Caco-2 (cell line): ENCODE measurements at regions not wholly inside any gene's neighbourhood (a gene's known extent, or its start where the extent isn't known, plus 50 kb on each side); places are given as distances from the start of the nearest gene placed in this dataset.

ENCODE experiments used
- BruUV-seq: library from RNA; stranded (reverse); fragments of 400-500 nt; replicated peaks from 2 replicates; lab custom pipeline; 2021; lab: Mats Ljungman, UMichigan
- CTCF ChIA-PET: fragments of 300-600 bp; sonication (Branson Sonifier 250); formaldehyde crosslinking; loops from one replicate; lab custom pipeline; 2022; ENCODE audit warnings: antibody characterized with exemption; lab: Charles Lee
- POLR2A ChIA-PET: fragments of 300-600 bp; sonication (Branson Sonifier 250); formaldehyde crosslinking; loops from one replicate; lab custom pipeline; 2022; ENCODE audit warnings: antibody characterized with exemption; lab: Charles Lee
- DNase-seq, 2 experiments: peaks; one replicate each; pipeline versions ENCODE4 v3.0.0 to v3.0.0-alpha.2; 2020 to 2022
- H3K27me3 ChIP-seq: replicated peaks from 2 replicates; pipeline ENCODE4 v1.6.0; 2011; ENCODE audit warnings: low read length; ENCODE audit not compliant: control insufficient read depth, insufficient read depth
- H3K36me3 ChIP-seq: 2 replicates; pipeline ENCODE4 v1.5.1; 2011; ENCODE audit warnings: low read length; ENCODE audit not compliant: control insufficient read depth, insufficient read depth
- H3K4me1 ChIP-seq: fragments of 250-450 bp; sonication (Bioruptor Pico); 2 replicates; pipeline ENCODE4 v1.5.1; 2020; ENCODE audit warnings: mild to moderate bottlenecking
- H3K4me3 ChIP-seq: 2 replicates; pipeline ENCODE4 v1.5.1; 2011; ENCODE audit warnings: low read depth, mild to moderate bottlenecking, control low read depth, low read length
- H3K9me3 ChIP-seq: fragments of 250-450 bp; sonication (Bioruptor Pico); 2 replicates; pipeline ENCODE4 v1.5.1; 2020; ENCODE audit warnings: mild to moderate bottlenecking, moderate library complexity
- H3K27ac Mint-ChIP-seq: one replicate; pipeline ENCODE4 v1.8.0; 2022; ENCODE audit warnings: mixed read lengths; ENCODE audit not compliant: unreplicated experiment
- H3K27me3 Mint-ChIP-seq: one replicate; pipeline ENCODE4 v1.8.0; 2022; ENCODE audit warnings: mixed read lengths; ENCODE audit not compliant: insufficient read depth, unreplicated experiment
- H3K36me3 Mint-ChIP-seq: one replicate; pipeline ENCODE4 v1.8.0; 2022; ENCODE audit warnings: mild to moderate bottlenecking, mixed read lengths; ENCODE audit not compliant: insufficient read depth, unreplicated experiment
- H3K4me1 Mint-ChIP-seq: one replicate; pipeline ENCODE4 v1.8.0; 2022; ENCODE audit warnings: low read depth, mixed read lengths; ENCODE audit not compliant: unreplicated experiment
- H3K4me3 Mint-ChIP-seq: one replicate; pipeline ENCODE4 v1.8.0; 2022; ENCODE audit warnings: mild to moderate bottlenecking, moderate library complexity, mixed read lengths; ENCODE audit not compliant: unreplicated experiment
- H3K9me3 Mint-ChIP-seq: one replicate; pipeline ENCODE4 v1.8.0; 2022; ENCODE audit warnings: mixed read lengths; ENCODE audit not compliant: unreplicated experiment
- CTCF ChIP-seq, 2 experiments: fragments of 200-600 bp in 1 of 2; IDR thresholded peaks; 1 replicate in 1 of 2; 2 replicates in 1 of 2; pipeline versions ENCODE4 v1.5.1 to v1.8.0; 2011 to 2022; ENCODE audit warnings: antibody characterized with exemption in 1 of 2, control low read depth in 1 of 2, inconsistent platforms in 1 of 2, low read depth in 1 of 2, low read length in 1 of 2, mild to moderate bottlenecking in 1 of 2, moderate library complexity in 1 of 2; ENCODE audit not compliant: insufficient read depth in 1 of 2, severe bottlenecking in 1 of 2, unreplicated experiment in 1 of 2
- intact Hi-C: fragments of 100-400 bp; cut with micrococcal nuclease; formaldehyde crosslinking; loops from one replicate; pipeline ENCODE4 v1.10.0; 2022; ENCODE audit not compliant: unreplicated experiment

GRCh38 chr15:24067733-24068501, 380.8 kb upstream of the NDN start:
- Mint-ChIP-seq H3K4me3 (no peak overlapping the region), H3K36me3 (no peaks in the 10 kb centered on the region), H3K27ac (no peak overlapping the region), H3K4me1 (no peaks in the 10 kb centered on the region), H3K27me3 (no peaks in the 10 kb centered on the region), H3K9me3 (no peaks in the 10 kb centered on the region)
- no TSS peak for BruUV-seq
- no peaks in the 10 kb centered on the region for H3K4me1 ChIP-seq
- DNase-seq = no peak
- no peaks in the 10 kb centered on the region for H3K9me3 ChIP-seq
- no peaks in the 10 kb centered on the region for H3K27me3 ChIP-seq
- ChIA-PET POLR2A (no interaction called here), CTCF (no interaction called here)
- H3K36me3 ChIP-seq = no peaks in the 10 kb centered on the region
- TF ChIP-seq CTCF (IDR thresholded peaks at IDR 0.05; ENCODE audit: insufficient read depth in 1 of 2, low read depth in 1 of 2, low read length in 1 of 2, severe bottlenecking in 1 of 2, unreplicated experiment in 1 of 2) = no peak
- no peak overlapping the region for H3K4me3 ChIP-seq
- intact Hi-C loops = no loop called here

GRCh38 chr15:24075420-24076089, 388.4 kb upstream of the NDN start:
- no peaks in the 10 kb centered on the region for H3K36me3 ChIP-seq
- intact Hi-C loops = no loop called here
- DNase-seq = no peak
- Mint-ChIP-seq H3K36me3 (no peaks in the 10 kb centered on the region), H3K27me3 (no peaks in the 10 kb centered on the region), H3K27ac (no peak overlapping the region), H3K9me3 (peaks cover 3% of the 10 kb centered on the region), H3K4me1 (no peaks in the 10 kb centered on the region), H3K4me3 (no peak overlapping the region)
- H3K9me3 ChIP-seq = peaks cover 4% of the 10 kb centered on the region
- no peak overlapping the region for H3K4me3 ChIP-seq
- POLR2A ChIA-PET = no interaction called here
- no TSS peak for BruUV-seq
- H3K27me3 ChIP-seq = no peaks in the 10 kb centered on the region
- CTCF ChIA-PET = no interaction called here
- TF ChIP-seq CTCF (IDR thresholded peaks at IDR 0.05; ENCODE audit: insufficient read depth in 1 of 2, low read depth in 1 of 2, low read length in 1 of 2, severe bottlenecking in 1 of 2, unreplicated experiment in 1 of 2) = no peak
- H3K4me1 ChIP-seq = no peaks in the 10 kb centered on the region

GRCh38 chr15:24076090-24076784, 389.1 kb upstream of the NDN start:
- no peak overlapping the region for H3K4me3 Mint-ChIP-seq
- H3K27me3 Mint-ChIP-seq = no peaks in the 10 kb centered on the region
- Histone ChIP-seq H3K36me3 (no peaks in the 10 kb centered on the region), H3K9me3 (peaks cover 4% of the 10 kb centered on the region), H3K4me1 (no peaks in the 10 kb centered on the region), H3K27me3 (no peaks in the 10 kb centered on the region), H3K4me3 (no peak overlapping the region)
- no peaks in the 10 kb centered on the region for H3K36me3 Mint-ChIP-seq
- H3K9me3 Mint-ChIP-seq = peaks cover 10% of the 10 kb centered on the region
- no TSS peak for BruUV-seq
- H3K4me1 Mint-ChIP-seq = no peaks in the 10 kb centered on the region
- CTCF ChIA-PET = no interaction called here
- no peak for TF ChIP-seq CTCF (IDR thresholded peaks at IDR 0.05; ENCODE audit: insufficient read depth in 1 of 2, low read depth in 1 of 2, low read length in 1 of 2, severe bottlenecking in 1 of 2, unreplicated experiment in 1 of 2)
- H3K27ac Mint-ChIP-seq = no peak overlapping the region
- DNase-seq = no peak
- POLR2A ChIA-PET = no interaction called here
- intact Hi-C loops = no loop called here
